ENCODE measurements at regions not wholly inside any gene's neighbourhood (a gene's known extent, or its start where the extent isn't known, plus 50 kb on each side); places are given as distances from the start of the nearest gene placed in this dataset.
"Not testable (repeated sequence)": the region's sequence is repeated elsewhere in the genome, so short reads cannot be mapped to it uniquely, and the experiment has no call there.

GRCh38 chr6:168848797-168849196 lies 404.8 kb downstream of the THBS2 start:
- Histone ChIP-seq H3K27ac (no peak overlapping the region), H3K4me1 (peaks cover 0 to 2% (median 0%) of the 10 kb centered on the region in 12 donors), H3K27me3 (peaks cover 0 to 8% (median 0%) of the 10 kb centered on the region in 9 donors), H3K4me3 (no peak overlapping the region), H3K36me3 (no peaks in the 10 kb centered on the region), H3K9me3 (no peaks in the 10 kb centered on the region)
- ATAC-seq = no peak
- no peak for DNase-seq
- no peak for TF ChIP-seq POLR2A (IDR thresholded peaks at IDR 0.05)
- no peak for TF ChIP-seq CTCF (IDR thresholded peaks at IDR 0.05)
- 59 to 76% (median 68%) methylated on average over 6 of the region's 6 CpGs for WGBS, 4 donors
- intact Hi-C loops (cut with DNase I) = no loop called here

GRCh38 chr6:168844821-168845609 lies 404.0 kb downstream of the SMOC2 start:
- Histone ChIP-seq H3K27me3 (peaks cover 0 to 8% (median 0%) of the 10 kb centered on the region in 9 donors), H3K4me3 (no peak overlapping the region), H3K9me3 (no peaks in the 10 kb centered on the region), H3K27ac (no peak overlapping the region), H3K4me1 (no peaks in the 10 kb centered on the region), H3K36me3 (no peaks in the 10 kb centered on the region)
- intact Hi-C loops (cut with DNase I) = no loop called here
- ATAC-seq (no peak), DNase-seq (no peak)
- 78 to 81% (median 79%) methylated on average over 20 of the region's 20 CpGs for WGBS, 4 donors
- TF ChIP-seq CTCF (IDR thresholded peaks at IDR 0.05) = no peak
- no peak for TF ChIP-seq POLR2A (IDR thresholded peaks at IDR 0.05)

- 90 to 94% (median 92%) methylated on average over 8 to 31 of the region's 31 CpGs for WGBS, 4 donors
These were observed 401.7 kb downstream of the SMOC2 start for GRCh38 chr6:168842632-168843212.

DNA sequence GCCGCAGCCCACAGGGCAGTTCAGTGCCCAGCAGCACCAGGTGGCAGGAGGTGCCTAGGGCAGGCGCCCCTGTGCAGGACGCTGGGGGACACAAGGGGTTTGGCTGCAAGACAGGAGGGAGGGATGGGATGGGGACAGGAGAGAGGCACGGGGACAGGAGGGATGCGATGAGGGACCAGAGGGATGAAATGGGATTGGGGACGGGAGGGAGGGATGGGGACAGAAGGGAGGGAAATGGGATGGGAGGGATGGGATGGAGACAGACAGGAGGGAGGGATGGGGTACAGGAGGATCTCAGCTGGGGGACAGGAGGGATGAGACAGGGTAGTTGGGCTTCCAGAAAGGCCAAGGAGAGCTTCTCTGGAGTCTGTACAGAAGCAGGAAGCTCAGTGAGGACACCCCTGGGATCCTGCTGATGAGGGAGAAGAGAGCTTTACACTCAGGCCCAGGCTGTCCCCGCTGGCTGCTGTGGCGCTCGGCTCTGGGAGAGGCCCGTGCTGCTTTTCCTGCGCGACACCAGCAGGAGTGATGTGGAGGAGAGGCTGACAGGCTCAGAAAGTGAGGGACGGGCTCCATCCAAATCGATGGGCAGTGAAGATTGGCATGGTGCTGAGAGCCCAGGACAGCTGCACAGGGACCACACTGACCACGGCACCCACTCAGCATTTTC lies 400.8 kb downstream of the SMOC2 start:
- no peak for TF ChIP-seq POLR2A (IDR thresholded peaks at IDR 0.05)
- TF ChIP-seq CTCF (IDR thresholded peaks at IDR 0.05) = no peak
- WGBS, 4 donors = 73 to 79% (median 76%) methylated on average over 14 to 15 of the region's 15 CpGs
- Histone ChIP-seq H3K27me3 (peaks cover 0 to 14% (median 0%) of the 10 kb centered on the region in 9 donors), H3K4me1 (no peaks in the 10 kb centered on the region), H3K36me3 (no peaks in the 10 kb centered on the region), H3K27ac (no peak overlapping the region), H3K9me3 (no peaks in the 10 kb centered on the region), H3K4me3 (no peak overlapping the region)
- ATAC-seq (no peak), DNase-seq (no peak)
- intact Hi-C loops (cut with DNase I) = no loop called here

More at GRCh38 chr6:168842632-168843212, 401.7 kb downstream of the SMOC2 start:
- H3K27me3 ChIP-seq; H3K36me3 ChIP-seq; intact Hi-C loops (cut with DNase I); DNase-seq; H3K9me3 ChIP-seq; H3K4me1 ChIP-seq; H3K4me3 ChIP-seq; H3K27ac ChIP-seq: not testable (repeated sequence)
- ATAC-seq = peak in 1 of 4 donors; percentile 41

DNA sequence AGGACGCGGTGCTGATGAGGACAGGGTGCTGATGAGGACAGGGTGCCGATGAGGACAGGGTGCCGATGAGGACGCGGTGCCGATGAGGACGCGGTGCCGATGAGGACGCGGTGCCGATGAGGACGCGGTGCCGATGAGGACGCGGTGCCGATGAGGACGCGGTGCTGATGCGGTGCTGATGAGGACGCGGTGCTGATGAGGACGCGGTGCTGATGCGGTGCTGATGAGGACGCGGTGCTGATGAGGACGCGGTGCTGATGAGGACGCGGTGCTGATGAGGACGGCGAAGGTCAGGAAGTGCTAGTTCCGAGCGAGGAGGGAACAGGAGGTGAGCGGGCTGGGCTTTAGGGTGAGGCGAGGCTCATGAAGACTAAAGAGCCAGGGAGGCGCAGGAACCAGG lies 399.9 kb downstream of the SMOC2 start:
- 75 to 82% (median 81%) methylated on average over 38 to 40 of the region's 40 CpGs for WGBS, 4 donors
- H3K4me1 ChIP-seq; H3K4me3 ChIP-seq; intact Hi-C loops (cut with DNase I); H3K9me3 ChIP-seq; H3K36me3 ChIP-seq; H3K27ac ChIP-seq: not testable (repeated sequence)
- peaks cover 0 to 14% (median 0%) of the 10 kb centered on the region in 9 donors for H3K27me3 ChIP-seq
- ATAC-seq = peak in 1 of 4 donors; percentile 66
- DNase-seq = peak in 2 of 5 donors; percentile 63 to 93

DNA sequence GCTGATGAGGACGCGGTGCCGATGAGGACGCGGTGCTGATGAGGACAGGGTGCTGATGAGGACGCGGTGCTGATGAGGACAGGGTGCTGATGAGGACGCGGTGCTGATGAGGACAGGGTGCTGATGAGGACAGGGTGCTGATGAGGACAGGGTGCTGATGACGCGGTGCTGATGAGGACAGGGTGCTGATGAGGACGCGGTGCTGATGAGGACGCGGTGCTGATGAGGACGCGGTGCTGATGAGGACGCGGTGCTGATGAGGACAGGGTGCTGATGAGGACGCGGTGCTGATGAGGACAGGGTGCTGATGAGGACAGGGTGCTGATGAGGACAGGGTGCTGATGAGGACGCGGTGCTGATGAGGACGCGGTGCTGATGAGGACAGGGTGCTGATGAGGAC lies 399.3 kb downstream of the SMOC2 start:
- DNase-seq; intact Hi-C loops (cut with DNase I); H3K4me3 ChIP-seq; H3K9me3 ChIP-seq; H3K4me1 ChIP-seq; H3K36me3 ChIP-seq; ATAC-seq; H3K27ac ChIP-seq: not testable (repeated sequence)
- 81 to 87% (median 87%) methylated on average over 8 to 21 of the region's 25 CpGs for WGBS, 4 donors
- peaks cover 0 to 14% (median 0%) of the 10 kb centered on the region in 9 donors for H3K27me3 ChIP-seq

All from heart left ventricle (tissue), 16 donors.